WTC11 (cell line): ENCODE measurements at regions not wholly inside any gene's neighbourhood (a gene's known extent, or its start where the extent isn't known, plus 50 kb on each side); places are given as distances from the start of the nearest gene placed in this dataset.

Source experiments
- ATAC-seq: fragments of 200-7000 bp; cut with Tn5 transposase; 2 replicates; pipeline ENCODE4 v1.10.0; 2021; ENCODE audit warnings: mild to moderate bottlenecking, moderate library complexity
- CTCF ChIA-PET: fragments of 300-600 bp; sonication (Branson Sonifier 250); formaldehyde crosslinking; loops from one replicate; lab custom pipeline; 2021; ENCODE audit warnings: antibody characterized with exemption; lab: Charles Lee
- POLR2A ChIA-PET: fragments of 350-600 bp; sonication (Branson Sonifier 250); formaldehyde crosslinking; loops from one replicate; lab custom pipeline; 2021; ENCODE audit warnings: antibody characterized with exemption; lab: Charles Lee
- DNase-seq: peaks from one replicate; pipeline ENCODE4 v3.0.0; 2021; ENCODE audit warnings: low spot score
- H3K27ac Mint-ChIP-seq: 2 replicates; pipeline ENCODE4 v1.8.0; 2021; ENCODE audit warnings: mixed read lengths
- H3K27me3 Mint-ChIP-seq: 2 replicates; pipeline ENCODE4 v1.8.0; 2021; ENCODE audit warnings: low read depth, mild to moderate bottlenecking, moderate library complexity, mixed read lengths
- H3K36me3 Mint-ChIP-seq: 2 replicates; pipeline ENCODE4 v1.8.0; 2021; ENCODE audit warnings: mixed read lengths
- H3K4me1 Mint-ChIP-seq: 2 replicates; pipeline ENCODE4 v1.8.0; 2022; ENCODE audit warnings: mixed read lengths
- H3K4me3 Mint-ChIP-seq: 2 replicates; pipeline ENCODE4 v1.8.0; 2021; ENCODE audit warnings: mild to moderate bottlenecking, moderate library complexity, mixed read lengths
- H3K9me3 Mint-ChIP-seq: 2 replicates; pipeline ENCODE4 v1.8.0; 2021; ENCODE audit warnings: mixed read lengths
- CREB1 ChIP-seq: sonication (generic); formaldehyde crosslinking; IDR thresholded peaks from 2 replicates; pipeline ENCODE4 v1.8.0; 2023; ENCODE audit warnings: mild to moderate bottlenecking, missing genetic modification reagents
- ESRRA ChIP-seq: sonication (generic); formaldehyde crosslinking; IDR thresholded peaks from 2 replicates; pipeline ENCODE4 v1.8.1; 2022; ENCODE audit warnings: mild to moderate bottlenecking, missing genetic modification reagents, borderline replicate concordance
- FOXJ3 ChIP-seq: sonication (generic); formaldehyde crosslinking; IDR thresholded peaks from 2 replicates; pipeline ENCODE4 v1.9.0; 2021; ENCODE audit warnings: missing genetic modification reagents, mild to moderate bottlenecking, borderline replicate concordance
- IRF2 ChIP-seq: sonication (generic); formaldehyde crosslinking; IDR thresholded peaks from 2 replicates; pipeline ENCODE4 v1.8.0; 2022; ENCODE audit warnings: low read depth, missing genetic modification reagents, borderline replicate concordance
- JAZF1 ChIP-seq: fragments of 250-450 bp; sonication (Bioruptor Pico); IDR thresholded peaks from 2 replicates; pipeline ENCODE4 v1.9.0; 2021; ENCODE audit warnings: moderate library complexity, mild to moderate bottlenecking, inconsistent platforms
- MXD4 ChIP-seq: fragments of 250-450 bp; sonication (Bioruptor Pico); IDR thresholded peaks from 2 replicates; pipeline ENCODE4 v1.8.0; 2021; ENCODE audit warnings: mild to moderate bottlenecking, moderate library complexity, borderline replicate concordance
- NR2C2 ChIP-seq: sonication (generic); formaldehyde crosslinking; IDR thresholded peaks from 2 replicates; pipeline ENCODE4 v1.8.0; 2022; ENCODE audit warnings: mild to moderate bottlenecking, missing genetic modification reagents
- RELA ChIP-seq: sonication (generic); formaldehyde crosslinking; IDR thresholded peaks from 2 replicates; pipeline ENCODE4 v1.8.1; 2022; ENCODE audit warnings: missing genetic modification reagents, mild to moderate bottlenecking, borderline replicate concordance
- SMAD4 ChIP-seq: sonication (generic); formaldehyde crosslinking; IDR thresholded peaks from 2 replicates; pipeline ENCODE4 v1.8.0; 2022; ENCODE audit warnings: mild to moderate bottlenecking, missing genetic modification reagents
- TEAD1 ChIP-seq: sonication (generic); formaldehyde crosslinking; IDR thresholded peaks from 2 replicates; pipeline ENCODE4 v1.8.0; 2022; ENCODE audit warnings: mild to moderate bottlenecking, missing genetic modification reagents
- ZNF121 ChIP-seq: sonication (generic); formaldehyde crosslinking; IDR thresholded peaks from 2 replicates; pipeline ENCODE4 v1.8.0; 2023; ENCODE audit warnings: missing genetic modification reagents
- ZNF263 ChIP-seq: sonication (generic); formaldehyde crosslinking; IDR thresholded peaks from 2 replicates; pipeline ENCODE4 v1.8.1; 2022; ENCODE audit warnings: low read depth, mild to moderate bottlenecking, moderate library complexity, missing genetic modification reagents
- TF ChIP-seq, protein P1 (sequence below): sonication (generic); formaldehyde crosslinking; IDR thresholded peaks from 2 replicates; pipeline ENCODE4 v1.8.0; 2023; ENCODE audit warnings: missing genetic modification reagents, mild to moderate bottlenecking, borderline replicate concordance
- TF ChIP-seq, protein P2 (sequence below): sonication (generic); formaldehyde crosslinking; IDR thresholded peaks from 2 replicates; pipeline ENCODE4 v1.8.0; 2022; ENCODE audit warnings: mild to moderate bottlenecking, missing genetic modification reagents
- TF ChIP-seq, protein P3 (sequence below): fragments of 250-450 bp; sonication (Bioruptor Pico); conservative IDR thresholded peaks from 2 replicates; pipeline ENCODE4 v1.9.0; 2021; ENCODE audit warnings: mild to moderate bottlenecking
- TF ChIP-seq, protein P4 (sequence below): sonication (generic); formaldehyde crosslinking; IDR thresholded peaks from 2 replicates; pipeline ENCODE4 v1.8.1; 2023; ENCODE audit warnings: mild to moderate bottlenecking, missing genetic modification reagents
- TF ChIP-seq, protein P5 (sequence below): sonication (generic); formaldehyde crosslinking; IDR thresholded peaks from 2 replicates; pipeline ENCODE4 v1.8.0; 2022; ENCODE audit warnings: missing genetic modification reagents
- TF ChIP-seq, protein P6 (sequence below): fragments of 250-450 bp; sonication (Bioruptor Pico); IDR thresholded peaks from 2 replicates; pipeline ENCODE4 v1.9.0; 2021; ENCODE audit warnings: mild to moderate bottlenecking
- TF ChIP-seq, protein P7 (sequence below): sonication (generic); formaldehyde crosslinking; IDR thresholded peaks from 2 replicates; pipeline ENCODE4 v1.8.0; 2023; ENCODE audit warnings: missing genetic modification reagents
- TF ChIP-seq, protein P8 (sequence below): sonication (generic); formaldehyde crosslinking; IDR thresholded peaks from 2 replicates; pipeline ENCODE4 v1.8.1; 2022; ENCODE audit warnings: mild to moderate bottlenecking, missing genetic modification reagents, moderate library complexity, borderline replicate concordance

DNA sequence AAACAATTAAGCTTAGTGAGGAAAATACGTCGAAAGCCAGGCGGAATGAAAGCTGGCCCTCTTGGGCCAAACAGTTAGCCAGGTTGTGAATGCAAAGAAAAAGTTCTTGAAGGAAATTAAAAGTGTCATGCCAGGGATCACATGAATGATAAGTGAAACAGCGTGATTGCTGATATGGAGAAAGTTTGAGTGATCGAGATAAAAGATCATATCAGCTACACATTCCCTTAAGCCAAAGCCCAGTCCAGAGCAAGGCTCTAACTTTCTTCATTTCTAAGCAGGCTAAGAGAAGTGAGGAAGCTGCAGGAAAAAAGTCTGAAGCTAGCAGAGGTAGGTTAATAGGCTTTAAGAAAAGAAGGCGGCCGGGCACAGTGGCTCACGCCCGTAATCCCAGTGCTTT, 254.0 kb downstream of the EFNB2 start (continued):
- TF ChIP-seq, protein P1, sequence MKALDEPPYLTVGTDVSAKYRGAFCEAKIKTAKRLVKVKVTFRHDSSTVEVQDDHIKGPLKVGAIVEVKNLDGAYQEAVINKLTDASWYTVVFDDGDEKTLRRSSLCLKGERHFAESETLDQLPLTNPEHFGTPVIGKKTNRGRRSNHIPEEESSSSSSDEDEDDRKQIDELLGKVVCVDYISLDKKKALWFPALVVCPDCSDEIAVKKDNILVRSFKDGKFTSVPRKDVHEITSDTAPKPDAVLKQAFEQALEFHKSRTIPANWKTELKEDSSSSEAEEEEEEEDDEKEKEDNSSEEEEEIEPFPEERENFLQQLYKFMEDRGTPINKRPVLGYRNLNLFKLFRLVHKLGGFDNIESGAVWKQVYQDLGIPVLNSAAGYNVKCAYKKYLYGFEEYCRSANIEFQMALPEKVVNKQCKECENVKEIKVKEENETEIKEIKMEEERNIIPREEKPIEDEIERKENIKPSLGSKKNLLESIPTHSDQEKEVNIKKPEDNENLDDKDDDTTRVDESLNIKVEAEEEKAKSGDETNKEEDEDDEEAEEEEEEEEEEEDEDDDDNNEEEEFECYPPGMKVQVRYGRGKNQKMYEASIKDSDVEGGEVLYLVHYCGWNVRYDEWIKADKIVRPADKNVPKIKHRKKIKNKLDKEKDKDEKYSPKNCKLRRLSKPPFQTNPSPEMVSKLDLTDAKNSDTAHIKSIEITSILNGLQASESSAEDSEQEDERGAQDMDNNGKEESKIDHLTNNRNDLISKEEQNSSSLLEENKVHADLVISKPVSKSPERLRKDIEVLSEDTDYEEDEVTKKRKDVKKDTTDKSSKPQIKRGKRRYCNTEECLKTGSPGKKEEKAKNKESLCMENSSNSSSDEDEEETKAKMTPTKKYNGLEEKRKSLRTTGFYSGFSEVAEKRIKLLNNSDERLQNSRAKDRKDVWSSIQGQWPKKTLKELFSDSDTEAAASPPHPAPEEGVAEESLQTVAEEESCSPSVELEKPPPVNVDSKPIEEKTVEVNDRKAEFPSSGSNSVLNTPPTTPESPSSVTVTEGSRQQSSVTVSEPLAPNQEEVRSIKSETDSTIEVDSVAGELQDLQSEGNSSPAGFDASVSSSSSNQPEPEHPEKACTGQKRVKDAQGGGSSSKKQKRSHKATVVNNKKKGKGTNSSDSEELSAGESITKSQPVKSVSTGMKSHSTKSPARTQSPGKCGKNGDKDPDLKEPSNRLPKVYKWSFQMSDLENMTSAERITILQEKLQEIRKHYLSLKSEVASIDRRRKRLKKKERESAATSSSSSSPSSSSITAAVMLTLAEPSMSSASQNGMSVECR = no peak
- TF ChIP-seq RELA (CRISPR knock-in tag) (no peak), FOXJ3 (no peak)
- TF ChIP-seq, protein P2, sequence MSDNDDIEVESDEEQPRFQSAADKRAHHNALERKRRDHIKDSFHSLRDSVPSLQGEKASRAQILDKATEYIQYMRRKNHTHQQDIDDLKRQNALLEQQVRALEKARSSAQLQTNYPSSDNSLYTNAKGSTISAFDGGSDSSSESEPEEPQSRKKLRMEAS (CRISPR knock-in tag) = no peak

DNA sequence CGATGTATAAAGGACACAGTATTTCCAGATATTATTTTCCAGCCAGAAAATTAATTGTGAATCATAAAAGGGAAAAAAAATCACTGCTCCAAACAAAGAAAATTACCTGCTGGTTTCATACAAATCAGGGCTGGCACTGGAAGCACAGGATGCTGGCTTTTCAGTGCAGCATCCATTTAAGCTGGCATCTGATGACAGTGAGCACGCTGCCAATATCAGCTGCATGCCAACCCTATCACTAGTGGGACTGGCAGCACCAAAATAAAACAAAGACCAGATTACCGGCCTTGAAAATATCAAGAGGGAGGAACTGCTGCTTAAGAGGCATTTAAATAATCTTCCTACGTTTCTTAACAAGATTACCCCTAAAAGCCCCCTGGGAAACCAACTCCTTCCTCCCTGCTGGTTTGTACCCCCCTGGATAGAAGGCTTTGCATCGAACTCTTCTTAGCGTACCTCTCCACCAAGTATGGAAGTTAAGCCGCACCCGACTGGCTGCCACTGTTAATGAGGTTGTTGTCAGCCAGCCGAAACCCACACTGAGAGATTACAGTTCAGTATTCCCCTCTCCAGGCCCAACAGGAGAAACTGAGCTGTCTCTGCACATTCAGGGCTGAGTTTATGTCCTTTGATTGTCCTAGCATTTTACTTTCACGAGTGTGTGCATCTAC, 257.8 kb downstream of the EFNB2 start:
- no peaks in the 10 kb centered on the region for H3K9me3 Mint-ChIP-seq
- DNase-seq (no peak), ATAC-seq (no peak)
- no peaks in the 10 kb centered on the region for H3K27me3 Mint-ChIP-seq
- POLR2A ChIA-PET = no interaction called here
- CTCF ChIA-PET = no interaction called here
- no peak overlapping the region for H3K4me3 Mint-ChIP-seq
- H3K4me1 Mint-ChIP-seq = peaks cover 11% of the 10 kb centered on the region
- TF ChIP-seq, protein P3, sequence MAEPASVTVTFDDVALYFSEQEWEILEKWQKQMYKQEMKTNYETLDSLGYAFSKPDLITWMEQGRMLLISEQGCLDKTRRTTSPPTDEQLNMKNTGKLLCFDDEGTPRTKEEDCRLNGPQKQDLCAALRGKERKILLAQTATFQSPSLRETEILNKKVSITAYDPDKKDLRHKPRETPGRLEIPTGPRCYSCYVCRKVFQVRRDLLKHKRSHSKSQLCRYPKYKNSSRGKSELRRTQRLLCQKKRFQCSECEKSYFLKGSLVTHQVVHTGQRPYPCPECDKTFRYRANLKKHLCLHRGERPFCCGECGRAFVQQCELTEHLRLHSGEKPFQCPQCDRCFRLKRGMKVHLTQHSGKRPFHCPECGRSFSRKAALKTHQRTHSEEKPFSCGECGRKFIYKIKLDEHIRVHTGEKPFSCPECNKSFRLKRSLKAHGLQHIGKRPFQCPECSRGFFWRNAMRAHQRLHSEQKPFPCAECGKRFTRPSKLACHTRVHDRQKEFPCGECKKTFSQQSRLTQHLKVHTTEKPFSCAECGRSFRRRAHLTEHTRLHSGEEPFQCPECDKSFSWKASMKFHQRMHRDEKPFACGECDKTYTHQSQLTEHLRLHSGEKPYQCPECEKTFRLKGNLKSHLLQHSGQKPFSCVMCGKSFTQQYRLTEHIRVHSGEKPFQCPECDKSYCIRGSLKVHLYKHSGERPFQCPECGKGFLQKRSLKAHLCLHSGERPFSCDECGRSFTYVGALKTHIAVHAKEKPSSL (CRISPR knock-in tag) = no peak
- TF ChIP-seq, protein P4, sequence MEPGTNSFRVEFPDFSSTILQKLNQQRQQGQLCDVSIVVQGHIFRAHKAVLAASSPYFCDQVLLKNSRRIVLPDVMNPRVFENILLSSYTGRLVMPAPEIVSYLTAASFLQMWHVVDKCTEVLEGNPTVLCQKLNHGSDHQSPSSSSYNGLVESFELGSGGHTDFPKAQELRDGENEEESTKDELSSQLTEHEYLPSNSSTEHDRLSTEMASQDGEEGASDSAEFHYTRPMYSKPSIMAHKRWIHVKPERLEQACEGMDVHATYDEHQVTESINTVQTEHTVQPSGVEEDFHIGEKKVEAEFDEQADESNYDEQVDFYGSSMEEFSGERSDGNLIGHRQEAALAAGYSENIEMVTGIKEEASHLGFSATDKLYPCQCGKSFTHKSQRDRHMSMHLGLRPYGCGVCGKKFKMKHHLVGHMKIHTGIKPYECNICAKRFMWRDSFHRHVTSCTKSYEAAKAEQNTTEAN (CRISPR knock-in tag) = no peak
- TF ChIP-seq, protein P5, sequence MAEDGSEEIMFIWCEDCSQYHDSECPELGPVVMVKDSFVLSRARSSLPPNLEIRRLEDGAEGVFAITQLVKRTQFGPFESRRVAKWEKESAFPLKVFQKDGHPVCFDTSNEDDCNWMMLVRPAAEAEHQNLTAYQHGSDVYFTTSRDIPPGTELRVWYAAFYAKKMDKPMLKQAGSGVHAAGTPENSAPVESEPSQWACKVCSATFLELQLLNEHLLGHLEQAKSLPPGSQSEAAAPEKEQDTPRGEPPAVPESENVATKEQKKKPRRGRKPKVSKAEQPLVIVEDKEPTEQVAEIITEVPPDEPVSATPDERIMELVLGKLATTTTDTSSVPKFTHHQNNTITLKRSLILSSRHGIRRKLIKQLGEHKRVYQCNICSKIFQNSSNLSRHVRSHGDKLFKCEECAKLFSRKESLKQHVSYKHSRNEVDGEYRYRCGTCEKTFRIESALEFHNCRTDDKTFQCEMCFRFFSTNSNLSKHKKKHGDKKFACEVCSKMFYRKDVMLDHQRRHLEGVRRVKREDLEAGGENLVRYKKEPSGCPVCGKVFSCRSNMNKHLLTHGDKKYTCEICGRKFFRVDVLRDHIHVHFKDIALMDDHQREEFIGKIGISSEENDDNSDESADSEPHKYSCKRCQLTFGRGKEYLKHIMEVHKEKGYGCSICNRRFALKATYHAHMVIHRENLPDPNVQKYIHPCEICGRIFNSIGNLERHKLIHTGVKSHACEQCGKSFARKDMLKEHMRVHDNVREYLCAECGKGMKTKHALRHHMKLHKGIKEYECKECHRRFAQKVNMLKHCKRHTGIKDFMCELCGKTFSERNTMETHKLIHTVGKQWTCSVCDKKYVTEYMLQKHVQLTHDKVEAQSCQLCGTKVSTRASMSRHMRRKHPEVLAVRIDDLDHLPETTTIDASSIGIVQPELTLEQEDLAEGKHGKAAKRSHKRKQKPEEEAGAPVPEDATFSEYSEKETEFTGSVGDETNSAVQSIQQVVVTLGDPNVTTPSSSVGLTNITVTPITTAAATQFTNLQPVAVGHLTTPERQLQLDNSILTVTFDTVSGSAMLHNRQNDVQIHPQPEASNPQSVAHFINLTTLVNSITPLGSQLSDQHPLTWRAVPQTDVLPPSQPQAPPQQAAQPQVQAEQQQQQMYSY (CRISPR knock-in tag) = no peak
- TF ChIP-seq ZNF121 (CRISPR knock-in tag) (no peak), ZNF263 (no peak), MXD4 (no peak), CREB1 (CRISPR knock-in tag) (no peak), IRF2 (no peak), TEAD1 (CRISPR knock-in tag) (no peak), NR2C2 (CRISPR knock-in tag) (no peak), SMAD4 (CRISPR knock-in tag) (no peak), ESRRA (CRISPR knock-in tag) (no peak), JAZF1 (CRISPR knock-in tag) (no peak)
- TF ChIP-seq, protein P6, sequence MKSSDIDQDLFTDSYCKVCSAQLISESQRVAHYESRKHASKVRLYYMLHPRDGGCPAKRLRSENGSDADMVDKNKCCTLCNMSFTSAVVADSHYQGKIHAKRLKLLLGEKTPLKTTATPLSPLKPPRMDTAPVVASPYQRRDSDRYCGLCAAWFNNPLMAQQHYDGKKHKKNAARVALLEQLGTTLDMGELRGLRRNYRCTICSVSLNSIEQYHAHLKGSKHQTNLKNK = no peak
- TF ChIP-seq, protein P7, sequence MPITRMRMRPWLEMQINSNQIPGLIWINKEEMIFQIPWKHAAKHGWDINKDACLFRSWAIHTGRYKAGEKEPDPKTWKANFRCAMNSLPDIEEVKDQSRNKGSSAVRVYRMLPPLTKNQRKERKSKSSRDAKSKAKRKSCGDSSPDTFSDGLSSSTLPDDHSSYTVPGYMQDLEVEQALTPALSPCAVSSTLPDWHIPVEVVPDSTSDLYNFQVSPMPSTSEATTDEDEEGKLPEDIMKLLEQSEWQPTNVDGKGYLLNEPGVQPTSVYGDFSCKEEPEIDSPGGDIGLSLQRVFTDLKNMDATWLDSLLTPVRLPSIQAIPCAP (CRISPR knock-in tag) = no peak
- TF ChIP-seq, protein P8, sequence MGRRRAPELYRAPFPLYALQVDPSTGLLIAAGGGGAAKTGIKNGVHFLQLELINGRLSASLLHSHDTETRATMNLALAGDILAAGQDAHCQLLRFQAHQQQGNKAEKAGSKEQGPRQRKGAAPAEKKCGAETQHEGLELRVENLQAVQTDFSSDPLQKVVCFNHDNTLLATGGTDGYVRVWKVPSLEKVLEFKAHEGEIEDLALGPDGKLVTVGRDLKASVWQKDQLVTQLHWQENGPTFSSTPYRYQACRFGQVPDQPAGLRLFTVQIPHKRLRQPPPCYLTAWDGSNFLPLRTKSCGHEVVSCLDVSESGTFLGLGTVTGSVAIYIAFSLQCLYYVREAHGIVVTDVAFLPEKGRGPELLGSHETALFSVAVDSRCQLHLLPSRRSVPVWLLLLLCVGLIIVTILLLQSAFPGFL (CRISPR knock-in tag) = no peak
- H3K36me3 Mint-ChIP-seq = no peaks in the 10 kb centered on the region
- H3K27ac Mint-ChIP-seq = no peak overlapping the region
